NCI-H774 (cell line): ENCODE measurements at regions not wholly inside any gene's neighbourhood (a gene's known extent, or its start where the extent isn't known, plus 50 kb on each side); places are given as distances from the start of the nearest gene placed in this dataset.

Experiments
- DNase-seq: peaks from one replicate; lab custom pipeline; 2025; lab: John Stamatoyannopoulos, UW

DNA sequence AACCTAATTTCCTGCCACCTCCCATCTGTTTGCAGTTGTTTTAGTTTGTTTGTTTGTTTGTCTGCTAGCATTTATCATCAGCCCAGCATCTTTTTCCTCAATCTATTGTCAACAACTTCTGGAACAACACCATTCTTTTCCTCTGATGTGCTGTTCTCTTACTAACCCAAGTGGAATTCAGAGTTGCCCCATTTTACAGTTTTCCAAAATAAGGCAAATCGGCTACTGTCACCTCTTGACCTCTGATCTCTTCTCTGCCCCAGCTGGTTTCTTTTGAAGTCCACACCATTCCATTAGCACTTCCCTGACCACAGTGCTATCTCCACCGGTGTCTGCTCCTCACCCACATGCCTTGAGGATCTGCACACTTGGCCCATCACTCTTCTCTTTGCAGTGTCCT, 102.4 kb downstream of the EFNB2 start:
- no peak for DNase-seq

DNA sequence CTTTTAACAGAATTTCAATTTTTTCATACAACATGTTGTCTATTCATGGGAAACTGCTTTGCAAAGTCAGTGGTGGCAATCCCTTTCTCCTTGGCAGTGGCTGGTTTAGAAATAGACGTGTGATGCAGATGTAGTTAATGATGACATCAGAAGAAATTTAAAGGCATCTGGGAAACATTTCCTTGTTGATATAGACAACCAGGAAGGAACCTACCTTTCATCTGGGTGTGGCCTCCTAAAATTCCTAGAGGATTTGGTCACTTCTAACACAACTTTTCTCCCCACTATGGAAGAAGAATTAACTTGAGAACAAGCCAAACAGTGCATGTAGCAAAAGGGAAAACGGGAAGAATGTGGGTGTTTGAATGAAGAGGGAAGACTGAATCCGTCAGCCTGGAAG, 102.8 kb downstream of the EFNB2 start:
- no peak for DNase-seq

DNA sequence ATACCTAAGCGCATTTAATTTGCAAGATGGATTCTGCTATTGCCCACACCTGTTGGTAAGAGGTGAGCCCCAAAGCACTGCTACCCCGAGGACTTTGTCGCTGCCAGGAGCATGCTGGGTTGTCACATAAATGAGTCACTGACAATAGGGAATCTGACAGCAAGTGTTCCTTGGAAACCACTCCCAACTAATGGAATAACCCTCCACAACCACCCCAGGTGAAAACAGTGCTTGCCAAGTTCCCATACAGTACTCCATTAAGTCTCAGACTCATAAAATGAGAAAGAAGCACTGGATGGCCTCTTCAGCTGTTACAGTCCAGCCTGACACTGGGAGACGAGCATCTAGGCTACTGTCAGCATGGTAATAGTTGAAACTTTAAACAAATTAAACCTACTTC, 108.6 kb downstream of the EFNB2 start:
- no peak for DNase-seq

DNA sequence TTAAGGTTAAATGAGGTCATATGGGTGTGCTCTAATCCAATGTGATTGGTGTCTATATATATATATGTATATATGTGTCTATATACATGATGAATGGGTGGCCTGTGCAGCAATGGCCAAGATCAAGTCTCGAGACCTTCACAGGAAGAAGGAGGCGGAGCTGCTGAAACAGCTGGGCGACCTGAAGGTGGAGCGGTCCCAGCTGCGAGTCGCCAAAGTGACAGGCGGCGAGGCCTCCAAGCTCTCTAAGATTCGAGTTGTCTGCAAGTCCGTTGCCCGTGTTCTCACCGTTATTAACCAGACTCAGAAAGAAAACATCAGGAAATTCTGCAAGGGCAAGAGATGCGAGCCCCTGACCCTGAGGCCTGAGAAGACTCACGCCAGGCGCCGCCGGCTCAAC, 109.8 kb downstream of the EFNB2 start:
- no peak for DNase-seq

- DNase-seq, result no peak
Measured at GRCh38 chr13:106424805-106425204, 110.7 kb downstream of the EFNB2 start.

DNA sequence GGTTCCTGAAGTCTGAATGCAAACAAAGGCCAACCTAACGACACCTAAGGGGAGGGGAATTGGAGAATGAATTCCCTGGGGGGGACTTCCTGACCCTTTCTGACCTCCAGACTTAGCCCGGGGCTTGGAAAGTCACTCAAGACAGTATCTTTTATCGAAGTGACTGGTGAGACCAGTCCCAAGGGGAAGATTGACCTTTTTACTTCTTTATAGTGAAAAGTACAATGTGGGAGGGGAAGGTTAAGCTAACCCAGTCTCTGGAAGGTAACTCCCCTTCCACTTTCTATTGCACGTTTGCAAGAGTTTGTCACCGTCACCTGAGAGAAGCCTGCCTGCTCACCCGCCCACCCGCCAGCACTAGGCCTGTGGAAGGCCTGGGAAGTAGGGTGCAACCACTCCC, 111.9 kb downstream of the EFNB2 start:
- DNase-seq, result no peak

DNA sequence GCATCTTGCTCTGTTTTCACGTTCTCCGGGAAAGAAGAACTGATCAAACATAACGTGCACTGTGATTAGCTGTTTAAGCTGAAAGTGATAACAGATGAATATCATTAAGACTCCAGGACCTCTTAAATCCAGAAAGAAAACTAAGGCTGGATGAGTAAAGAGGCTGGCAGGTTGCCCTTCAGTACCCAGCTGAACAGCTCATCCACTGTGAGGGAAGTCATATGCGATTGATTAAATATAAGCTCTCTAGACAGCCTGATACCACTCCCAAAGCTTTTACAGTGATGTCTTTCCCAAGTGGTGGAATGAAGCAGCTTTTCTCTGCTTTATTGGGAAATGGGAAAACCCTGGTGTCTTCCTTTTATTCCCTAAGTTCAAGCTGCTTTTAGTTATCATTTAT, 116.9 kb downstream of the EFNB2 start:
- DNase-seq, result no peak

DNA sequence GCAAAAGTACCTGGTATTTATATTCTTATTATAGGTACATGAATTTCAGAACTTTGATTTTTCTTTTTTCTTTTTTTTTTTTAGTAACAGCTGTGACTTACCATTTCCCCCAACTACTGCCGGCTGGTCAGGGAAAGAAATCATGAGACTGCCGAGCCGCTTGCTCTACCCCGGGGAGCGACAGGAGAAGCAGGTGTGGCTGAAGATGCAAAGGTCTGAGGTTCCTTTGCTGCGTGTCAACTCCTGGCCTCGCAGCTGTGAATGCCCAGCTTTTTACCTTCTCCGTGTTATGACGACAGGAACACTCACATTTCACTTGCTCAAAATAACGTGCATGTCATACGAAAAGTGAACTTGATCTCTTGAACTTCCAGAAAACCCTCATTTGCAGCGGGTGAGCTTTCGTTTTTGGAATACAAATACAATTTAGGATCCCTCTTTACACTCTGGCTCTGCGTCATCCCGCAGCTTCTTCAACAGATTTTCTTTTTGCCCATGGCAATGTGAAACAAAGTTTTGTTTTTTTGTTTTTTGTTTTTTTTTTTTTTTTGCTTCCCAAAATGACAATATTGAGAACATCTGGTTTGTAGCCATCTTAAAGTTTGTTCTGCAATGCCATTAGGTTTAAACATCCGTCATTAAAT, 117.9 kb downstream of the EFNB2 start:
- no peak for DNase-seq

- DNase-seq, result no peak
Measured at GRCh38 chr13:106416645-106417044, 118.8 kb downstream of the EFNB2 start.

DNA sequence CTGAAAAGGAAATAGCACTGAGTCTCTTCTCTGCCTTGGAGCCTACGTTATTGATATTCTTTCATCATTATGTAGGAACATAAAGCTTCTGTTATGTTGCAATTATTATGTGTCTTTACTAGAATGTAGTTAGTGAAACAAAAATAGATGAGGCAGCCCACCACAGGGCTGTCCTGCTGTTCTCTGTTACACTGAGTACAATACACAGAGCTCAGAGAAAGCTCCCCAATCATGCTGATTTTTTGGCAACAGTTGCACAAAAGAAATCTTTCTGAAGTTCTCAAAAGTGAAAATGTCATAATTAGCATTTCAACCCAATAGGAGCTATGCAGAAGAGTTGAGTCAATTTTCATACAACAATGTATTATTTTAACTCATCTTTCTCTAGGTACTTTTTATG, 119.5 kb downstream of the EFNB2 start:
- no peak for DNase-seq

- no peak for DNase-seq
Measured at GRCh38 chr13:106415442-106415841, 120.0 kb downstream of the EFNB2 start.

GRCh38 chr13:106407338-106407737, 128.1 kb downstream of the EFNB2 start:
- DNase-seq, result no peak

GRCh38 chr13:106405731-106406130, 129.7 kb downstream of the EFNB2 start:
- DNase-seq, result no peak

GRCh38 chr13:106403280-106403679, 132.2 kb downstream of the EFNB2 start:
- DNase-seq, result no peak

DNA sequence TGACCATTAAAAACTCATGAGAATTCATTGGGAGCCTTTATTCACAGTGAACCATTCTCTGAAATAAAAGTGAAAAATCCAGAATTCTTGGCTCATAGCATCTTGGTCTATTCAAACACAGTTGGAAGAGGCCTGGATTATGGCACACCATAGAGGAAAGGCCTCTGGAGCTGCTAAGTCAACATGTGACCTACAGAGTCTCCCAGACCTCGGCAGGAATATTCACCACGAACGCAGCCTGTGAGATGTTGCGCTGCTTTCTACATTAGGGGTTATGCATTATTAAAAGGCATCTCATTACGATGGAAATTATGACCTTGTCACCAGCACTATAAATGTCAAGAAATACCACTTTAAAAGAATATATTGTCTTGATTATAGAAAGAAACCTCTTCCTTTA, 132.6 kb downstream of the EFNB2 start:
- no peak for DNase-seq

DNA sequence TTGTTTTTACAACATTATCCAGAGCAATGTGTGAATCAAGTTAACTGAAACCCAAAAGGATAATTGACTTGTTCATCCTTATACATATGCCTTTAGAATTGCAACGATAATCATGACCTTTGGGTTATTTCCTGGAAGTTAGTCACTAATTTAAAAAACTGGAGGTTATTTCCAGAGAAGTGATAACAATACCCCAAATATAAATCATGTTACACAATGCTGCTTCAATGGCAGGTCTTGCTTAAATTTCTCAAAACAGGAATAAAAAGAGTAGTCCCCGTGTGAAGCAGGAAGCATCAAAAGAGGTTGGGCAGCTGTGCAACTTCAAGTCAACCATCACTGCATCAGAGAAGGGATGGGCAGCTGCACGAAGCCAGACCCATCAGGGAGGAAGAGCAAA, 134.4 kb downstream of the EFNB2 start:
- DNase-seq, result no peak

DNA sequence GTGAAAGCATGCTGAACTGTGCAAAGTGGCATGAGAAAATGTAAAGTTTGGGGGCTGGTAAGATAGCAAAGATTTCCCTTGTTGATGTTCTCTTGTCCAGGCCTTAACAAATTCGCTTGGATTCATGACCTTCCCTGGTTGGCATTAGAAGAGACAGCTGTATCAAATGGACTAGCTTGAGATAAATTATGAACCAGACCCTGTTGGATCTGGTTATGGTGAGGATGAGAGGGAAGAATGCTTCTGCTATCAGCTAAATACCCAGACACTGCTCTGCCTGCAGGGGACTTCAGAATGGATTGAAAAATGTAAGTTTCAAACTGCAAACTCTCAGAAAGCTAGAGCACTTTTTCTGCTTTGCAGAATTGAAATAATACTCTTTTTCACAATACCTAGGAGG, 135.2 kb downstream of the EFNB2 start:
- DNase-seq, result no peak

GRCh38 chr13:106398289-106398688, 137.2 kb downstream of the EFNB2 start:
- DNase-seq, result no peak

- no peak for DNase-seq
Measured at GRCh38 chr13:106393776-106394175, 141.7 kb downstream of the EFNB2 start.

DNA sequence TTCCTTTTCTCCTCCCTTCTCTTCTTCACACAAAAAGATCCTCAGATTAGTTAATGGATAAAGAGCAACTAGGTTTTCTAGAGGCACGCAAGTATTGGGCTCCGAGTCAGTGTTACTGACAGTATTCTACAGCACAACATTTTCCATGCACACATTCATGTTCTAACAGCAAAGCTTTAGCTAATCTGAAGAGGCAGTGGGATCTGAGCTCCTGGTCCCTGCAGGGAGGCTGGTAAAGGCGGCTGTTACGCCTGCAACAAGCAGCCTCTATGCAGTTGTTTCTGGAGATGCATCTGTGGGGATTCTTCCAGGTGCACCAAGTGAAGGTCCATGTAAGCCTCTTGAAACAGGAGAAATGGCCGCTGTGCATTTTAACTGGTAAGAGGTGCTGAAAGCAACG, 143.8 kb downstream of the EFNB2 start:
- no peak for DNase-seq

- no peak for DNase-seq
Measured at GRCh38 chr13:106391271-106391670, 144.2 kb downstream of the EFNB2 start.

- no peak for DNase-seq
Measured at GRCh38 chr13:106390367-106390766, 145.1 kb downstream of the EFNB2 start.

DNA sequence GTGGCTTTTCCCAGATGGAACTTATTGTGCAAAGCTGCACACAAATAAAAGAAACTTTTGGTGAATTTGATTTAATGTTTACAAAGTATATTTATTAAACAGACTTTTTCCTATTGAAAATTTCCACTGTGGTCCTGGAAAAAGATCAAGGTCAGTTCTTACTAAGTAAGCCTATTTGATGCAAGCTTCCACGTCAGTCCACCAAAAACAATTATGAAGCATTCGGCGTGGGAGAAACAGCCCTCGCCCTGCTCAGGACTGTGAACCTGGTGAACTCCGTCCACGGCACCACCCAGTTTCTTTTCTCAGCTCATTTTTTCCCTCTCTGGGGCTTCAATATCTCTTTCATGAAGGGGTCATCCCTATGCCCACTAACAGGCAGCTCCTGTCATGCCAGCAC, 149.8 kb downstream of the EFNB2 start:
- DNase-seq, result no peak

GRCh38 chr13:106384516-106384915, 150.9 kb downstream of the EFNB2 start:
- no peak for DNase-seq

- no peak for DNase-seq
Measured at GRCh38 chr13:106383791-106384190, 151.7 kb downstream of the EFNB2 start.
